ENCODE measurements at regions not wholly inside any gene's neighbourhood (a gene's known extent, or its start where the extent isn't known, plus 50 kb on each side); places are given as distances from the start of the nearest gene placed in this dataset.

DNA sequence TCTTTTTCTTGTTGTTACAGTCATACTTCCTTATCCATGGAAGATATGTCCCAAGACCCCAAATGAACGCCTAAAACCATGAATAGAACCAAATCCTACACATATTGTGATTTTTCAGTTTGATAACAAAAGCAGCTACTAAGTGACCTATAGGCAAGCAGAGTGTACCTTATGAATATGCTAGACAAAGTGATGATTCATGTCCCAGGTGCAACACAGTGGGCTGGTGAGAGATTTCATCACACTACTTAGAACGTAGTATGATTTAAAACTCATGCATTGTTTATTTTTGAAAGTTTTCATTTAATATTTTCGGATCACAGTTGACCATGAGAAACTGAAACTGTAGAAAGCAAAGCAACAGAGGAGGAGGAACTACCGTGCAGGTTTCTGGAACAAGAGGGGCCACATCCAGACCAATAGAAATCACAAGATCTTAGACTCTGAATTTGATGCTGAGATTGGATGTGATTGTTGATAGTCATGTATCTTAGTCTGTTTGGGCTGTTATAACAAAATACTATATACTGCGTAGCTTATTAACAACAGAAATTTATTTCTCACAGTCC is 470.8 kb upstream of the VRK2 start:
- no peak for DNase-seq (ENCODE audit: low spot score)

GRCh38 chr2:57576983-57577382 is 469.6 kb upstream of the VRK2 start:
- DNase-seq (ENCODE audit: low spot score) = no peak

GRCh38 chr2:57597940-57598339 is 448.7 kb upstream of the VRK2 start:
- DNase-seq (ENCODE audit: low spot score) = no peak

GRCh38 chr2:57598551-57598950 is 448.1 kb upstream of the VRK2 start:
- no peak for DNase-seq (ENCODE audit: low spot score)

DNA sequence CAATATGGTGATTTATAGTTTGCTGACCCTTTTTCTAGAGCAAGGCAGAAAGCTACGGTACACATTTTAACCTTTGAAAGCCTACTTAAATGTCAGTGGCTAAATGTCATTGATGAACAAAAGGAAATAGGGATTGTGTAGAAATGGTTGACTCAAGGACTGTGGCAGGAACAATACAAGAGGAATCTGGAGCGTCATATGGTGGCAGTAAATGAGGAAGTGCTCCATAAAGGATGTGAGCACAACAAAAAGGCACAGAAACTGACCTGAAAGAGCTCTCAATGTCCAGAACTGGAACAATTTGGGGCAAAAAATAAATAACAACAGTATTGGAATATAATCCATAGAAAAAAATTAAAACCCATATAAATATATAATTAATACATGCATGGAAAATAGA is 443.9 kb upstream of the VRK2 start:
- no peak for DNase-seq (ENCODE audit: low spot score)

DNA sequence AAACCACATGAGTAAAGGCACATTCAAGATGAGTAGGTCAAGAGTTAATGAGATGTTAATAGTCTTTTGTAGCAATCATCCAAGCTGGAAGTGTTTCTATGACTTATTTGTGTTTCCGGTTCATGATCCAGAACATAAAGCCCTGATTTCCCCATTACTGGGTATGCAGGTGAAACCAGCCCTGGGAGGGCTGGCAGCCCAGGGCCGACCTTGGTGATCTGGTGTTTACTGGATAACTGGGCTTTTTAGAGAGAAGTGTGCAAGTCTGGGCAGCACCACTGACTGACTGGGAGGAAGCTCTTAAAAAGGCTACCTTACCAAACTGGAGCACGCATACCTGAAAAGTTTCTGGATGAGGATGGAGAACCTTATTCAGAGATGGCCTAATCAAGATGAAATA is 431.6 kb upstream of the VRK2 start:
- no peak for DNase-seq (ENCODE audit: low spot score)

- DNase-seq (ENCODE audit: low spot score) = no peak
Observed at GRCh38 chr2:57615855-57616556, 430.6 kb upstream of the VRK2 start.

DNA sequence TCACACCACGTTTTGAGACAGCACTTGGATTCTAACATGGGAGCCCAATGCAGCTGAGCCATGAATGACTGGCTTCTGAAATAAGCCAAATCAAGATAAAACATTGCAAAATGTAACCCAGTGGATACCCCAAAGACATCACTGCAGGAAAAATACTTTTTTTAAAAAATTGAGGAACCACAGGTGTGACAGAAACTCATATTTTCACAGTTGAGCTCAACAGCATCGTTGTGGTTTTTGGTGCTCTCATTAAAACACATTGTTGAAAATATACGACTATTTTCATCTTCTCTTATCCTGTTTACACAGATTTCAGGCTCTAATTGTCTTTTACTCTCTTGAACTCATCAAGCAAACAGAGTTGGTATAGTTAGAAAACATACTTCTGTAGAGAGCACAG is 429.3 kb upstream of the VRK2 start:
- no peak for DNase-seq (ENCODE audit: low spot score)

DNA sequence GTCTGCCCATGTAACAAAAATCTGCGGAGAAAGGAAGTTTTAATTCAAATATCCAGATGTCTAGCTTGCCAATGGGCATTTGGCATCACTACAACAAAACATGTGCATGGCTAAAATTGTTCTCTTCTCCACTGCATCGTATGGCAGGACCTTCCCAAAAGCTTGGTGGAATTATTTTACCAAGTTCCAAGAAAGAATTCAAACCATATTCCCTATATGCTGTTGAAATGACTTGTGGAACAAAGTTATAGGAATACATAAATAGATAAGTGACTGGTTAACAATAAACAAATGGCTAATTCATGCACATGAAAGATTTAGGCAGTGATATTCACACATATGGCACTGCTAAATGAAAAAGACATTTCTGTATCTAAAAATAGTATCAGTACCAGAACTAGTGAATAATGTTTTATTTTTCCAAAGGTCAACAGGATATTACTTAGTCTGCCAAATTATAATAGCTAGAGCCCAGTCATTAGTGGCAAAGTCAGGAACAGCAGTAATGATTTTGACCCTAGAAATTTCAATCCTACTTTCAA is 425.4 kb upstream of the VRK2 start:
- DNase-seq (ENCODE audit: low spot score) = no peak

GRCh38 chr2:57622009-57622408 is 424.6 kb upstream of the VRK2 start:
- DNase-seq (ENCODE audit: low spot score) = no peak

GRCh38 chr2:57656198-57656597 is 390.4 kb upstream of the VRK2 start:
- DNase-seq (ENCODE audit: low spot score) = no peak

DNA sequence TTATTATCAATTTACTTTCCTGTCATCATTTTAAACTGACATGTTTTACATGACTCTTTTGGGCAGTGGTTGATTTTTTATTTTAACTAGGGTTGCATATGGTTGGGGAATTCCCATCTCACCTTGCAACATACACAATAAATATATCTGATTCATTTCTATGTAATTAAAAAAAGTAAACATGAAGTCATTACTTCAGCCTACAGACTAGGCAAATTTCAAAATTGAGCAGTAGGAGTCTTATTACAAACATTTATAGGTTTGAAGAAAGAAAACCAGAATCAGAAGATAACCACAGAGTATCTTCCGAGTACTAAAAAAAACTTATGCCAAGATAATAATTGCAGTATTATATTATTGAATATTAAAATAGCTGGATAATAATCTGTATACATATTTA is 377.0 kb upstream of the VRK2 start:
- no peak for DNase-seq (ENCODE audit: low spot score)

GRCh38 chr2:57674025-57674424 is 372.6 kb upstream of the VRK2 start:
- no peak for DNase-seq (ENCODE audit: low spot score)

- DNase-seq (ENCODE audit: low spot score) = no peak
Observed at GRCh38 chr2:57674743-57675142, 371.9 kb upstream of the VRK2 start.

GRCh38 chr2:57677296-57677695 is 369.3 kb upstream of the VRK2 start:
- no peak for DNase-seq (ENCODE audit: low spot score)

GRCh38 chr2:57681650-57682049 is 365.0 kb upstream of the VRK2 start:
- no peak for DNase-seq (ENCODE audit: low spot score)

DNA sequence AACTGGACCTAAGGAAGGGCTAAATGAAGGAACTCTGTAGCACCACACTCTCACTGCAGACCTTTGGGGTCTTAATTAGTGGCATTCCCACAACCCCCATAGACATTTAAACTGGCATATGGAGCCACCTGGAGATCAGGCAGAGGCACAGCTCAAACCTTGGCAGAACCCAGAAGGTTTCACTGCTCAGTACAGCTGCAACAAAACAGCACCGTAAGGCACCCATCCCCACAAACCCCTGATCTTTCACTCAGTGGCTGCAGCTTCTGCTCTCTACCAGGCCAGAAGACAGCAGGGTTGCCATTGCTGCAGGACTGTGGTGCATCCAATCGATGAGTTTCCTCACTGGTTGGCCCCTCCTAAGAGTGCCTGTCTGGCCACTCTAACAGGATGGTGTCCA is 361.6 kb upstream of the VRK2 start:
- DNase-seq (ENCODE audit: low spot score) = no peak

DNA sequence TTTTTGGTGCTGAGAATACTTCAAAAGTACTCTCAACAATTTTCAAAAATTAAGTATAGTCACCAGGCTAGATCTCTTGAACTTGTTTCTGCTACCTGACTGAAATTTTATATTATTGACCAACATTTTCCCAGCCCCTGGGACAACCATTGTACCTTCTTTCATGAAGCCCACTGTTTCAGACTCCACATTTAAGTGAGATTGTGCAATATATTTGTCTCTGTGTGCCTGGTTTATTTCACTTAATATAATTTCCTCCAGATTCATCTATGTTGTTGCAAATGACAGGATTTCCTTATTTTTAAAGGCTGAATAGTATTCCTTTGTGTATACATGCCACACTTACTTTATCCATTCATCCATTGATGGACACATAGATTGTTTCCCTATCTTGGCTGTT is 354.2 kb upstream of the VRK2 start:
- no peak for DNase-seq (ENCODE audit: low spot score)

DNA sequence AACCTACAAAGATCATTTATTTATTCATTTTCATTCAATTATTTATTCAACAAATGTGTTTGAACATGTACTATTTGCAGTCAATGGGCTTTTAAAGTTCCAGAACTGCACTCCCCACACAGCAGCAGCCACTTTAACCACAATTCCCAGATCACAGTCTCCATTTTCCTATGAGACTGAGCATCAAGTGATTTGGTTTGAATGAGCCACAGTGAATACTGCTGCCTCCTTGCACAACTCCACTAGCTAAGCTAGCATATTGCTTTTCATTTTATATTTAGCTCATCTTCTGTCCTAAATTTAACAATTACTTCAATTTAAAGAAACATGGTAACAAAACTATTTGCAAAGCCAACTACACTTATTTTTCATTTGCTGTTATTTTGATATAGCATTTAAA is 353.4 kb upstream of the VRK2 start:
- DNase-seq (ENCODE audit: low spot score) = no peak

DNA sequence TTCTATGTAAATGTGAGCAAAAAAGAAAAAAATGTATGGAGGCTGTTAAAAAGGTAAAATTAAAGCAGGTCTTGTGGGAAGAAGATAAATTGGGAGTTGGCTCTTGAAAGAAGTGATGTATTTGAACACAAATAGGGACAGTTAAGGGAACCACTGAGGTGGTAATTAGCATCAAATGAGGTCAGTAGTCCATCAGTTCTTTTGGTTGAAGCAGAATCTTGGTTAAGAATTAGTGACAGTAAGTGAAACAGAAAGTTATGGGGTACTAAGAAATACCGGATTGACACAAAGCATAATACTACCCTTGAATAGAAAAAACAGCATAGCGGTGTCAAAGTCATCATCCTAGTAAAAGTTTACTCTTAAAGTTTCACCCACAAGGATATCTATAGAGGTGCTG is 352.6 kb upstream of the VRK2 start:
- DNase-seq (ENCODE audit: low spot score) = no peak

- no peak for DNase-seq (ENCODE audit: low spot score)
Observed at GRCh38 chr2:57696016-57696415, 350.6 kb upstream of the VRK2 start.

DNA sequence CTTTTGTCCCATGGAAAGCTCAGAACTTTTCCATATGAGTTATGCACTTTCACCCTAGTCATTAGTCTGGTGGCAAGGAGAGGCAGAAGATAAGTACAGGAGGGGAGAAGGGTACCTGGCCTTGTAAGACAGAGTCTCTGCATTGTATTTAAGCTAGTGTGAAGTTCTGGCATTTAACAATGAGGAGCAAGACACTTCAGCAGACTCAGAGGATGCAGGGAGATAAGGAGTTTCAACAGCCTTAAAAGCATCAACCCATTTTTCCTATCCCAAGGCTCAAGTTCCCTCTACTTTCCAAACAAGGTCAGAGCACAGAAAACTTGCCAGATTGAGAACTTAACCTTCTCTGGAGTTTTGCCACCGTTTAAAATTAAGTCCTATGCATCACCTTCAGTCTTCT is 348.2 kb upstream of the VRK2 start:
- no peak for DNase-seq (ENCODE audit: low spot score)

GRCh38 chr2:57698935-57699449 is 347.6 kb upstream of the VRK2 start:
- DNase-seq (ENCODE audit: low spot score) = no peak

- DNase-seq (ENCODE audit: low spot score) = no peak
Observed at GRCh38 chr2:57701391-57701791, 345.2 kb upstream of the VRK2 start.
